Stimulated activated CD8-positive, alpha-beta memory T cell treated with anti-CD3 and anti-CD28 coated beads, Interleukin-7, amount 100 ng/mL, for 4 hours (primary cell): ENCODE measurements at regions not wholly inside any gene's neighbourhood (a gene's known extent, or its start where the extent isn't known, plus 50 kb on each side); places are given as distances from the start of the nearest gene placed in this dataset.

ENCODE experiments used
- DNase-seq, 2 donors: peaks; one replicate each; pipeline ENCODE4 v3.0.0-alpha.2; 2020; ENCODE audit warnings: low read depth in 2 of 2

DNA sequence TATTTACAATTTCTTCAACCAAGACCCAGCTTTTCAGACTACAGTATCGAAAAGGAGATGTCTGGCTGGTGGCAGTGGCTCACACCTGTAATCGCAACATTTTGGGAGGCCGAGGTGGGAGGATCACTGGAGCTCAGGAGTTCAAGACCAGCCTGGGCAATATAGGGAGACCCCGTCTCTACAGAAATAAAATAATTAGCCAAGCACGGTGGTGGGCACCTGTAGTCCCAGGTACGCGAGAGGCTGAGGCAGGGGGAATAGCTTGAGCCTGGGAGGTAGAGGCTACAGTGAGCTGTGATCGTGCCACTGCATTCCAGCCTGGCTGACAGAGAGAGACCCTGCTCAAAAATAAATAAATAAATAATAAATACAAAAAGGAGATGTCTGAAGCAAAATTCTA lies 530.5 kb downstream of the BCL11B start:
- DNase-seq, result no peak

- DNase-seq, result no peak
Measured at GRCh38 chr14:98742001-98742400, 530.0 kb downstream of the BCL11B start.

DNA sequence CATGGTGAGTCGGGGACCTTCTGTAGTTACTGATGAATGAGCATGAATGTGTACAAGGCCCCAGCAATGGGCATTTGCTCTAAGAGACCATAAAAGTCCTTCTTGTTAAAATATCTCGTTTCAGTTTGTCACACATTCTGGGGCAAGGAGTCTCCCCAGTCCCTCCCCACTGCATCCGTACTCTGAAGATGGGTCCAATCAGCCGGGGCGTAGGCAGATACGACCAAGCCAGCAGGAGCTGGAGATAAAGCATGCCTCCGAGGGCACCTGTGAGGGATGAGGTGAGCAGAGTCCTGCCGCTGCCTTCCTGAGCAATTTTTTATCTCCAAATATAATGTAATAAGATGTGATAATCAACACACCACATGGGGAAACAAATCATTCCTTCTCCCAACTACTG lies 528.5 kb downstream of the BCL11B start:
- DNase-seq, result no peak

- no peak for DNase-seq
Measured at GRCh38 chr14:98748966-98749365, 523.0 kb downstream of the BCL11B start.

DNA sequence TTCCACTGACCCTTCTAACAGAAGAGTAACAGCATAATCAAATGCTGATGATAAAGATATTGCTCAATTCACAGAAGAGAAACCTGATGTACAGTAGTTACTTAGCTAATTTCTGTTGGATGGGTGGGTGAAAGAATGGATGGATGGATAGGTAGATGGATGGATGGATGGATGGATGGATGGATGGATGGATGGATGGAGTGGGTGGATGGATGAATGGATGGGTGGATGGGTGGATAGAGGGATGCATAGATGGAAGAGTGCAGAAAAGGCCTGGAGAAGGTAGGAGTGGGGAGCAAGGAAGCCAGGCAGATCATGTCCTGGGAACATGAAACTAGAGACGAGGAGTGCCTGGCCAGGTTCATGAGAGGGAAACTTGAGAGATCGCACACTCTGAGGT lies 520.9 kb downstream of the BCL11B start:
- DNase-seq, result no peak

GRCh38 chr14:98752660-98753059 lies 519.3 kb downstream of the BCL11B start:
- no peak for DNase-seq

GRCh38 chr14:98754343-98755020 lies 517.5 kb downstream of the BCL11B start:
- no peak for DNase-seq

DNA sequence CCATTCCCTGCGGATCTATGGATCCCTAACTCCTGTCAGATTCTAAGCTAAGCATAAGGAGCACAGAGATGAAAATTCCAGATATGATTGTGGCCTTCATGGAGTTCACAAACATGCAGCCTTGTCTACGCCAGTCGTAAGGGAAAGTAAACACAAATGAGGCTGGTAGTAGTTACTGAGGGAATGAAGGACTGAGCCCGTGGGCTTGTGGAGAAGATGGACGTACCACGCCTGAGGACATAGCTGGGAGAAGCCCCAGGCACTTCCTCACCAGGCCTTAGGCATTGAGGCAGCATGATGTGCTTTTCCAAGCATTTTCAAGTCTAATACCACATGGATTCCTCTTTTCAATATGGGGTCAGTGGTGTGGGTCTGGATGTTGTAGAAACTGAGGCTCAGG lies 515.2 kb downstream of the BCL11B start:
- no peak for DNase-seq

DNA sequence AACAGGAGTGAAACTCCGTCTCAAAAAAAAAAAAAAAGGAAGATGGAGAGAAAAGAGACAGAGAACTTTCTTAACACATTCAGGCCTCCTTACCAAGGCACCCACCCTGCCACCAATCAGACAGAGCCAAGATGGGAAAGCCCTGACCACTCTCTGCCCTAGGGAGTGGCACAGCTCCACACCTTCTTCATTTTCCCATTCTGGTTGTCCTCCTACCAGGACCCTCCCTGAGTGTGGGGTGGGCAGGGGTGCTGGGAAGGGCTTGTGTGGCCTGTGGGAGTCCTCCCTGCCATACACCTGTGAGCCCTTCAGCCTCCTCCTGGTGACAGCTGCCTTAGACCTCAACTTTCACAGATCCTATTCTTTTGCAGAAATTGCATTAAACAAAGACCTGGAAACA lies 513.6 kb downstream of the BCL11B start:
- no peak for DNase-seq

DNA sequence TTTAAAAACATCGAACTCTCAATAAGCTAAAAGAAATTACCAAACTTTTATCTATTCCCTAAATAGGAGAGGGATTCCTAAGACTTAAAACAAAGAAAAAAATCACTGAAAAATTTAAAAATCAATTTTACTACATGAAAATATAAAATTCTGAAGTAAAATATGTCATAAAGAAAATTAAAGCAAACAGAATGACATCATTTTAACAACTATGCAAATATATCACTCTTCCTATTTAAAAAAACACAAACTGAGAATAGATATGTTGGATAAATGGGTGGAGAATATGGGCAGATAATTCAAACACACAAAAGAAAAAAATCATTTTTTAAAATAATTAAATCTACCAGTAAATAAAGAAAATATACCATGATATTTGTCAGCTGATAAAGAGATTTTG lies 510.0 kb downstream of the BCL11B start:
- DNase-seq, result no peak

DNA sequence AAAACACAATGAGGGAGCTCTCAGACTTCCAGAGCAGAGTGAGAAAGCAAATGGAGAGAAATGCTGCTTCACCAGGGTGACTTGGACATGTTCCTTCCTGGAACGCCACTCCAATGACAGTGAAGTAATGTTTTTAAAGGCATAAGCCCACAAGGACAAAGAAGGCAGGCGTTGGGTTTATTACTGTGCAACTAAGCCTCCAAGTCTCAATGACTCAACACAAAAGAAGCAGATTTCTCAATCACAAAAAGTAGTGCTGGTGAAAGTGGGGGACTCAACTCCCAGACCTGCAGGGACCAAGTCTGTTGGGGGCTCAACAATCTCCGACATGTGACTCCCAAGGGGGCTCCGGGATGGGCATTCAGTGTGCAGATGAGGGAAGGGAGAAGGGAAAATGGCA lies 505.2 kb downstream of the BCL11B start:
- no peak for DNase-seq

DNA sequence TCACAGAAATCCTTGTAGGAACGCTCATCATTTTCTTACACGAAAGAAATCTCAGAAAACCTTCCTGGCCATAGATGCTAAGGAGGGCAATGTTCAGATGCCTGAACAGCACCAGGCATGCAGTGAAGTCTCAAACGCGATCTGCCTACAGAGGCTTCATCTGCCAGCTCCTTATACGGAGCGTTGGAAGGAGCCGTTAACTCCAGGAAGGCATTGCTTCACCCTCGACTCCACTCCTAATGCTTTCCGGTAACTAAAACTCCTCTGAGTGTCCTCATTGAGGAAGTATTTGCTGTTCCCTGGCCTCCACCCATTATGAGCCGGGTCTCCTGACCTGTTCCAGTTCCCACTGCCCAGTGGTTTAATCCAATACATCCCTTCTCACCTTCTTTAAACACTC lies 502.7 kb downstream of the BCL11B start:
- no peak for DNase-seq

GRCh38 chr14:98770151-98770550 lies 501.8 kb downstream of the BCL11B start:
- no peak for DNase-seq

DNA sequence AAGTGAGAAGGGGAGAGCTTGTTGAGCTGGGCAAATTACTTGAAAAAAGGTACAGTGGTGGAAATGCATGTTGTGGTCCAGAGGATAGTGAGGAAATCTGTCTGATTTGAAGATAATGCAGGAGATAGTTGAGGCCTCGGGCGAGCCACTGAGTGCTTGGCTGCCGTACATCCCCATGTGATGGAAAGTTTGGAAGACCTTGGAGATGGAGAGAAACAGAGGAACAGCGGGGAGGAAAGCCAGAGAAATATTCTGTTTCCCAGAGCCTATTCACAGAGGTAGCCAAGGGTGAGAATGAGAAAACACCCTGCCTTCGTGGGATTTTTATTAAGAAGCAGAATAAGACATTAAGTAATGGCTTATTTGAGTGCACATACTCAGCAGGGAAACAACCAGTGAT lies 498.2 kb downstream of the BCL11B start:
- no peak for DNase-seq

- DNase-seq, result no peak
Measured at GRCh38 chr14:98775892-98776291, 496.1 kb downstream of the BCL11B start.

GRCh38 chr14:98782062-98782461 lies 489.9 kb downstream of the BCL11B start:
- DNase-seq, result no peak

- DNase-seq, result no peak
Measured at GRCh38 chr14:98785578-98785977, 486.4 kb downstream of the BCL11B start.

DNA sequence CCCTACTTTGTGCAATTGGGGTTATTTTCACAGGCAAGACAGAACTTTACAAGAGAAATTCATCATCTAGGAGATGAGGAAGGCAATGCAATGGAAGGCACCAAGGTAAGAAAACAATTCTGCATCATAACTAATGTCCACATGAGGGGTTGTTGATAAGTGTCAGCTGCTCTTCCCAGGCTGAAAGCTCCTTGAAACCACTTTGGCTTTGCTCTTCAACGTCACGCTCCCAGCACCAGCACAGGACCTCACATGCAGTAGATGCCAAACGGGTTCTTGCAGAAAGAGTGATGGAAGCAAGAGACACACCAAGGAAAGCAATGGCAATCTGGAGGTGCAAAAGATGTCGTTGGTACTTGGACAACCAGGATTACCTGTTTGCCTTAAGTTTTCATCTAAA lies 485.5 kb downstream of the BCL11B start:
- DNase-seq, result no peak

DNA sequence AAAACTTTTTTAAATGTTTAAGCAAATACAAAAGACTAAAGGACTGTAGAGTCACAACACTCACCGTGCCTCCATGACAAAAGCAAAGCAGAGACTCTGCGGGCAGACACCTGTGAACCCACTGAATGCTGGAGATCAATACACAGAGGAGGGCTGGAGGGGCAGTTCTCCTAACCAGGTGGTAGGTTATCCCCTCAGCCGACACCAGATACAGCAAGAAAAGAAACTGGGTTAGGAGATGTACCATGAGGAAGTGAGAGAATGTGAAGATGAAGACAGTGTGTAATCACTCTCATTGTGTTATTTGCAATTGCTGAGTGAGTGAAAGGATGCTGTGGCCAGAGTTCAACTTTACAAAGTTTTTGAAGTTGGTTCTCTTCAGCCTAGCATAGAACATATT lies 480.3 kb downstream of the BCL11B start:
- DNase-seq, result no peak

GRCh38 chr14:98792171-98792570 lies 479.8 kb downstream of the BCL11B start:
- DNase-seq, result no peak

GRCh38 chr14:98798099-98798498 lies 473.9 kb downstream of the BCL11B start:
- DNase-seq, result no peak

DNA sequence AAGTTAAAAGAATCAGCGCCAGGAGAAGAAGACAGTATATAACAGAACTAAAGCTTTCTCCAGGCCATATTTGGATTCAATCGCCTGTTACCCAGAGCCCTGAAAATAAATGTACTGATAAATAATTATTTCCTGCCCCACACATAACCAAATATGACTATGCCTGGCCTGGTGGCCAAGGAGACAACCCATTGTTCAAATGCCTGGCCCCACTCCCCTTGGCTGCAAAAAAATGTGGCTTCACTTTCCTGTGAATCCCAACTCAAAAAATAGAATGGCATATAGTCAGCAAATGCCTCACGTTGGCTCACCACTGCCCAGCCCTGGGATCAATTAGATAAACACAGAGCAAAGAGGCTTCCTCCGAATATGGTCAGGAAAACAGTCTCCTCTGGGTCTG lies 472.1 kb downstream of the BCL11B start:
- no peak for DNase-seq

DNA sequence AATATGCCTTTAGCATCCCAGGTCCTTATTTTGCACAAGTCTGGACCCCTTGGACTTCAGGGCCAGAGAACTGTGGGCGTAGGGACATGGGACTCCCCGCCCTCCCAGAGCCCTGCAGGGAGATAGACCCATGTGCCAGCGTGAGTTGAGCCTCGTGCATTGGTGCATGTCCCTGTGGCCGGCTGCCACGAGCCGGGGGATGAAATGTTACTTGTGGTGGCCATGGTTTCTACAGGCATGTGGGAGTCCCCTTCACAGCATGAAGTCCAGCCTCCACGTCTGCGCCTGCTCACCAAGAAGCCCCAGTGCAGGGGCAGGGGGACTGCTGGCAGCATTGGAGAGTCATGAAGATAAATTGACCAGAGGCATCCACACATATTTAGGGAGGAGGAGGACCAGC lies 470.0 kb downstream of the BCL11B start:
- no peak for DNase-seq

DNA sequence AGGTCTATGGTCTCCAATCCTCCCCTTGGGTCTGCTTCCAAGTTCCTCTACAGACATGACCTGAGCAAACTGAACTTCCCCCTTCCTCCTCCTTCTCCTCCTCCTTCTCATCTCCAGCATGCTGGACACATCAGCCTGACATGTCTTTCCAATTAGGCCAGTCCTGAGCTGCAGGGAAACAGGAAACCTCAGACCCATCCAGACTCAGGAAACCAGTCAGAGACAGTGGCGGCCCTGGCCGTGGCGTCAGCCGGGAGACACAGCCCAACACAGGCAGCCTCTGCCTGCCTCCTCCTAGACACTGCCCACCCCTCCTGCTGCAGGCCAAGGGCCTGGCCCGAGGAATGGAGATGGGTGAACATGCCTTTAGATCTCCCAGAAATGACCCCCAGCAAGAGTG lies 468.8 kb downstream of the BCL11B start:
- no peak for DNase-seq
